ENCODE measurements at regions not wholly inside any gene's neighbourhood (a gene's known extent, or its start where the extent isn't known, plus 50 kb on each side); places are given as distances from the start of the nearest gene placed in this dataset.

- TF ChIP-seq CBX5 (IDR thresholded peaks at IDR 0.05; ENCODE audit: low read depth, low read length) (no peak), TAF1 (IDR thresholded peaks at IDR 0.05; ENCODE audit: low read depth, low read length) (no peak), HDAC2 (IDR thresholded peaks at IDR 0.05; ENCODE audit: borderline replicate concordance in 1 of 2, low read depth in 2 of 2, low read length in 2 of 2) (no peak), CEBPB (IDR thresholded peaks at IDR 0.05; ENCODE audit: low read depth, low read length) (no peak)
These were observed 463.4 kb upstream of the USP15 start (continued) for GRCh38 chr12:61796846-61797245.
